Dermis blood vessel endothelial cell (primary cell): ENCODE measurements at regions not wholly inside any gene's neighbourhood (a gene's known extent, or its start where the extent isn't known, plus 50 kb on each side); places are given as distances from the start of the nearest gene placed in this dataset.
"Not testable (repeated sequence)": the region's sequence is repeated elsewhere in the genome, so short reads cannot be mapped to it uniquely, and the experiment has no call there.

Source experiments
- DNase-seq: peaks from one replicate; pipeline ENCODE4 v3.0.0; 2010

- DNase-seq, result no peak
Observed at GRCh38 chr9:109599131-109599530, 101.0 kb upstream of the PTPN3 start.

- no peak for DNase-seq
Observed at GRCh38 chr9:109599711-109600110, 101.6 kb upstream of the PTPN3 start.

- no peak for DNase-seq
Observed at GRCh38 chr9:109600142-109600541, 102.0 kb upstream of the PTPN3 start.

GRCh38 chr9:109601181-109601580, 103.1 kb upstream of the PTPN3 start:
- no peak for DNase-seq

- DNase-seq, result peak; percentile 3
Observed at GRCh38 chr9:109602987-109603386, 104.9 kb upstream of the PTPN3 start.

GRCh38 chr9:109604131-109604530, 106.0 kb upstream of the PTPN3 start:
- no peak for DNase-seq

GRCh38 chr9:109604781-109605180, 106.7 kb upstream of the PTPN3 start:
- peak; percentile 40 for DNase-seq

- no peak for DNase-seq
Observed at GRCh38 chr9:109609060-109609459, 111.0 kb upstream of the PTPN3 start.

GRCh38 chr9:109616571-109617120, 118.5 kb upstream of the PTPN3 start:
- no peak for DNase-seq

- DNase-seq, result no peak
Observed at GRCh38 chr9:109619310-109619709, 121.2 kb upstream of the PTPN3 start.

GRCh38 chr9:109624143-109624542, 126.0 kb upstream of the PTPN3 start:
- DNase-seq, result no peak

- DNase-seq, result no peak
Observed at GRCh38 chr9:109624896-109625295, 126.8 kb upstream of the PTPN3 start.

GRCh38 chr9:109627042-109627441, 128.9 kb upstream of the PTPN3 start:
- no peak for DNase-seq

- no peak for DNase-seq
Observed at GRCh38 chr9:109629615-109630014, 131.5 kb upstream of the PTPN3 start.

- no peak for DNase-seq
Observed at GRCh38 chr9:109632817-109633216, 134.7 kb upstream of the PTPN3 start.

- no peak for DNase-seq
Observed at GRCh38 chr9:109639674-109640579, 140.1 kb upstream of the PALM2AKAP2 start.

GRCh38 chr9:109640580-109641371, 139.2 kb upstream of the PALM2AKAP2 start:
- no peak for DNase-seq

- DNase-seq, result no peak
Observed at GRCh38 chr9:109641372-109641659, 138.7 kb upstream of the PALM2AKAP2 start.

- DNase-seq, result no peak
Observed at GRCh38 chr9:109652112-109652511, 127.9 kb upstream of the PALM2AKAP2 start.

- no peak for DNase-seq
Observed at GRCh38 chr9:109652971-109653370, 127.0 kb upstream of the PALM2AKAP2 start.

- DNase-seq, result no peak
Observed at GRCh38 chr9:109653470-109653869, 126.5 kb upstream of the PALM2AKAP2 start.

GRCh38 chr9:109663978-109664377, 116.0 kb upstream of the PALM2AKAP2 start:
- DNase-seq, result not testable (repeated sequence)

- DNase-seq, result not testable (repeated sequence)
Observed at GRCh38 chr9:109665736-109666135, 114.3 kb upstream of the PALM2AKAP2 start.

- DNase-seq, result no peak
Observed at GRCh38 chr9:109681301-109681700, 98.7 kb upstream of the PALM2AKAP2 start.
